Ascending aorta (tissue), 2 donors: ENCODE measurements at regions not wholly inside any gene's neighbourhood (a gene's known extent, or its start where the extent isn't known, plus 50 kb on each side); places are given as distances from the start of the nearest gene placed in this dataset.

Experiments
- DNase-seq, 2 donors: peaks; one replicate each; pipeline ENCODE4 v3.0.0-alpha.2; 2019; ENCODE audit warnings: low spot score in 2 of 2
- H3K27ac ChIP-seq, 2 donors: fragments of 200-600 bp; sonication (generic); one replicate each; pipeline ENCODE4 v1.5.1; 2016 to 2017; ENCODE audit warnings: mild to moderate bottlenecking in 1 of 2
- H3K27me3 ChIP-seq: fragments of 200-600 bp; sonication (generic); one replicate; pipeline ENCODE4 v1.5.1; 2017
- H3K36me3 ChIP-seq, 2 donors: fragments of 200-600 bp; sonication (generic); one replicate each; pipeline ENCODE4 v1.5.1; 2016
- H3K4me1 ChIP-seq, 2 donors: fragments of 200-600 bp; sonication (generic); one replicate each; pipeline ENCODE4 v1.5.1; 2016 to 2017; ENCODE audit warnings: mild to moderate bottlenecking in 1 of 2
- H3K4me3 ChIP-seq, 2 donors: fragments of 200-600 bp; sonication (generic); one replicate each; pipeline ENCODE4 v1.5.1; 2016 to 2017; ENCODE audit warnings: mild to moderate bottlenecking in 1 of 2
- H3K9me3 ChIP-seq, 2 donors: fragments of 200-600 bp; sonication (generic); one replicate each; pipeline ENCODE4 v1.5.1; 2016
- CTCF ChIP-seq, 3 experiments: fragments of 200-600 bp in 2 of 3; fragments of 450-650 bp in 1 of 3; sonication (generic) in 2 of 3; IDR thresholded peaks; one replicate each; pipeline ENCODE4 v1.5.1; 2016 to 2019; ENCODE audit warnings: antibody characterized with exemption in 3 of 3, mild to moderate bottlenecking in 1 of 3, moderate library complexity in 1 of 3
- intact Hi-C: fragments of 100-400 bp; cut with DNase I; formaldehyde crosslinking; loops from one replicate; pipeline ENCODE4 v1.15.1; 2023

GRCh38 chr2:12596771-12597170, 120.0 kb upstream of the TRIB2 start:
- H3K9me3 ChIP-seq: no peaks in the 10 kb centered on the region
- H3K27me3 ChIP-seq: no peaks in the 10 kb centered on the region
- H3K4me3 ChIP-seq: no peak overlapping the region
- intact Hi-C loops: no loop called here
- H3K36me3 ChIP-seq: no peaks in the 10 kb centered on the region
- TF ChIP-seq CTCF (IDR thresholded peaks at IDR 0.05): no peak
- H3K27ac ChIP-seq: no peak overlapping the region
- DNase-seq: no peak
- H3K4me1 ChIP-seq: peaks cover 0 to 4% of the 10 kb centered on the region in 2 donors

GRCh38 chr2:12597610-12598009, 119.1 kb upstream of the TRIB2 start:
- intact Hi-C loops: no loop called here
- DNase-seq: no peak

GRCh38 chr2:12602661-12603060, 114.1 kb upstream of the TRIB2 start:
- Histone ChIP-seq H3K27ac (no peak overlapping the region), H3K36me3 (no peaks in the 10 kb centered on the region), H3K27me3 (no peaks in the 10 kb centered on the region), H3K9me3 (no peaks in the 10 kb centered on the region), H3K4me3 (no peak overlapping the region), H3K4me1 (peaks cover 3% of the 10 kb centered on the region in 2 donors)
- intact Hi-C loops: no loop called here
- DNase-seq: no peak
- no peak for TF ChIP-seq CTCF (IDR thresholded peaks at IDR 0.05)

More at GRCh38 chr2:12597610-12598009, 119.1 kb upstream of the TRIB2 start:
- peak overlapping the region in 1 of 2 donors; percentile 3 for H3K4me3 ChIP-seq
- H3K27ac ChIP-seq: peak overlapping the region in 1 of 2 donors; percentile 41
- no peaks in the 10 kb centered on the region for H3K36me3 ChIP-seq
- peaks cover 0 to 4% of the 10 kb centered on the region in 2 donors for H3K4me1 ChIP-seq
- TF ChIP-seq CTCF (IDR thresholded peaks at IDR 0.05): no peak
- H3K9me3 ChIP-seq: no peaks in the 10 kb centered on the region
- H3K27me3 ChIP-seq: no peaks in the 10 kb centered on the region

GRCh38 chr2:12603781-12604295, 112.9 kb upstream of the TRIB2 start:
- H3K27ac ChIP-seq: no peak overlapping the region

GRCh38 chr2:12604341-12604740, 112.4 kb upstream of the TRIB2 start:
- intact Hi-C loops: no loop called here
- no peaks in the 10 kb centered on the region for H3K36me3 ChIP-seq
- no peaks in the 10 kb centered on the region for H3K27me3 ChIP-seq
- H3K27ac ChIP-seq: no peak overlapping the region
- no peak overlapping the region for H3K4me3 ChIP-seq
- no peak for TF ChIP-seq CTCF (IDR thresholded peaks at IDR 0.05)
- H3K4me1 ChIP-seq: peaks cover 3% of the 10 kb centered on the region in 2 donors
- no peaks in the 10 kb centered on the region for H3K9me3 ChIP-seq
- DNase-seq: no peak

More at GRCh38 chr2:12603781-12604295, 112.9 kb upstream of the TRIB2 start:
- no peaks in the 10 kb centered on the region for H3K27me3 ChIP-seq
- intact Hi-C loops: no loop called here
- no peak for DNase-seq
- no peaks in the 10 kb centered on the region for H3K36me3 ChIP-seq
- peaks cover 3% of the 10 kb centered on the region in 2 donors for H3K4me1 ChIP-seq
- H3K9me3 ChIP-seq: no peaks in the 10 kb centered on the region
- no peak for TF ChIP-seq CTCF (IDR thresholded peaks at IDR 0.05)
- H3K4me3 ChIP-seq: no peak overlapping the region

- intact Hi-C loops: no loop called here
- no peak for DNase-seq
These were observed 111.4 kb upstream of the TRIB2 start for GRCh38 chr2:12605366-12605765.

More at GRCh38 chr2:12605366-12605765, 111.4 kb upstream of the TRIB2 start:
- Histone ChIP-seq H3K4me3 (no peak overlapping the region), H3K27me3 (no peaks in the 10 kb centered on the region), H3K27ac (no peak overlapping the region), H3K4me1 (peaks cover 3% of the 10 kb centered on the region in 2 donors), H3K9me3 (no peaks in the 10 kb centered on the region), H3K36me3 (no peaks in the 10 kb centered on the region)
- no peak for TF ChIP-seq CTCF (IDR thresholded peaks at IDR 0.05)
